ENCODE measurements at regions not wholly inside any gene's neighbourhood (a gene's known extent, or its start where the extent isn't known, plus 50 kb on each side); places are given as distances from the start of the nearest gene placed in this dataset.

GRCh38 chr10:108037061-108037460 is 872.6 kb upstream of the SORCS1 start:
- TF ChIP-seq CTCF (conservative IDR thresholded peaks at IDR 0.05; ENCODE audit: low read depth in 2 of 2) (no peak), POLR2AphosphoS5 (IDR thresholded peaks at IDR 0.05; ENCODE audit: low read depth) (no peak), REST (IDR thresholded peaks at IDR 0.05; ENCODE audit: unreplicated experiment) (no peak), EZH2phosphoT487 (IDR thresholded peaks at IDR 0.05; ENCODE audit: unreplicated experiment) (no peak), STAT1 (IDR thresholded peaks at IDR 0.05; ENCODE audit: unreplicated experiment) (no peak), EZH2 (IDR thresholded peaks at IDR 0.05; ENCODE audit: low read depth, unreplicated experiment) (no peak), CREB1 (CRISPR knock-in tag; IDR thresholded peaks at IDR 0.05; ENCODE audit: low read depth) (no peak), JUNB (IDR thresholded peaks at IDR 0.05; ENCODE audit: unreplicated experiment) (no peak), NANOG (IDR thresholded peaks at IDR 0.05; ENCODE audit: borderline replicate concordance) (no peak), ZNF114 (CRISPR knock-in tag; IDR thresholded peaks at IDR 0.05) (no peak), ZNF331 (CRISPR knock-in tag; IDR thresholded peaks at IDR 0.05; ENCODE audit: low read depth) (no peak), ETS1 (IDR thresholded peaks at IDR 0.05) (no peak)

Measured in GM23338 (cell line).